IPS DF 19.7 (cell line): ENCODE measurements at regions not wholly inside any gene's neighbourhood (a gene's known extent, or its start where the extent isn't known, plus 50 kb on each side); places are given as distances from the start of the nearest gene placed in this dataset.

Source experiments
- DNase-seq: peaks from one replicate; pipeline ENCODE4 v3.0.0-alpha.2; 2013; ENCODE audit warnings: low read depth, low spot score

DNA sequence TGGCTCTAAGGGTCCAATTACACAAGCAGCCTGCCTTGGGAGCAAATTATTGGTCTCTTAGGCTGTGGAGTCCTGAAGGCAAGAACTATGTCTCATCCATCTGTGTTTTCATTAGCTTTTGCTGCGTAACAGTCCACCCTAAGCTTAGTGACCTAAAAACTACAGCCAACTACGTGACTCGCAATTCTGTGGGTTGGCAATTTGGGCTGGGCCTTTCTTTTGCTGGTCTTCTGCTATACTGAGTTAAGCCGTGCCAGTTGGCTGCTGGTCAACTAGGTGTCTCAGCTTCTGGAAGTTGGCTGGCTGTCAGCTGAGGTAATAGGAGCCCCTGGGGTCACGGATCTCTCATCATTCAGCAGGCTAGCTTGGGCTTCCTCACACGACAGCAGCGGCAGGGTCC lies 205.6 kb upstream of the S100G start:
- DNase-seq = no peak

DNA sequence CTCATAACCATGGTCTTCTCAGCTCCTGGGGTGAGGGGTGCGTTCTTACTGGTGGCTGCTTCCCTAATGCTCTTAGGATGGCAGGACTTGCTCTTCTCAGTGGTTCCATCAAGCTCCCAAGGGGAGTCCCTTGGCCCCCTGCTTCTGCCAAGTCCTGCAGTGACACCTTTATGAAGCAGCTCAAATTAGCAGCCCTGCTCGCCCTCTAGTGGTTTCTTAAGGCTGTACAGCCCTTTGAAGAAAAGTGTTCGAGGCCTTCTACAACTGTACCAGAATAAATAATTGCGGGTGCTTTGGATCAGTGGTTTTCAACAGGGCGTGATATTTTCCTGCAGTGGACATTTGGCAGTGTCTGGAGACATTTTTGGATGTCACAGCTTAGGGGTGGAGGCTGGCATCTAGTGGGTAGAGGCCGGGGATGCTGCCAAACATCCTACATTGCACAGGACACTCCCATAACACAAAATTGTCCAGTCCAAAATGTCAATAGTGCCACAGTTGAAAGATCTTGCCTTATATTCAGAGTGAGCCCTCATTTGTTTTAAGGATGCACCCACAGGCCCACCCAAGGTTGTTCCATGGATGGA lies 204.7 kb upstream of the S100G start:
- no peak for DNase-seq

DNA sequence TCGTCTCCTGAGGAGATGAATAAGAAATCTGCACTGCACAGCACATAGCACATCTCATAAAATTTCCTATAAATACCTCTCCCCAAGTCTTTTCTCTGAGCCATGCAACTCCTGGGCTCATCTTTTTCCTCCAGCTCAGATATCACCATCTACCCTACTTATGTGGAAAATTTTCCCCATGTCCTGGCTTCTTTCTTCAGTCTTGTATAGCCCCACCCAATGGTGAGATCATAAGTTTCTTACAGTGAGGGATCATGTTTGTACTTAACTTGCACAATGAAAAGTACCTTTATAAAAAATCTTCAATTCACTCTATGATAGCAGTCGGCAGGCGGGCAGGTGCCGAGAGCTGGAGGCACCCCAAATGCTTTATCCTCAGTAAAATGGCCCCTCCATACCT lies 198.6 kb upstream of the S100G start:
- no peak for DNase-seq

DNA sequence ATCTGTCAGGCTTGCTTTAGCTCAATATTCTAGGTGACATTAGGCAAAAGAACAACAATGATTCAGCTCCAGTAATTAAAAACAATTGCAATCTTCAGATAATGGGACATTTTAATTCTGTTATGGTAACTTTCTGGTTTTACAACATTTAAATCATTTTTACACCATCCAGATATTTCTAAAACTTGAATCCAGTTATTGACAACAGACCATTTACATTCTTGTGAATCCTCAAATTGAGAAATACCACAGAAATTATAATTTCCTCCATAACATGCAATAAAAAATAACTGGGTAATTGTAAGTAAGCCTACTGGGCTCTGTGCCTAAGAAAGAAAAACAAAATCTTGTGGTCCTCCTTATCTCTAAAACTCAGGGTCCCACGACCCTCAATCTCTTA lies 195.0 kb upstream of the S100G start:
- DNase-seq = no peak

DNA sequence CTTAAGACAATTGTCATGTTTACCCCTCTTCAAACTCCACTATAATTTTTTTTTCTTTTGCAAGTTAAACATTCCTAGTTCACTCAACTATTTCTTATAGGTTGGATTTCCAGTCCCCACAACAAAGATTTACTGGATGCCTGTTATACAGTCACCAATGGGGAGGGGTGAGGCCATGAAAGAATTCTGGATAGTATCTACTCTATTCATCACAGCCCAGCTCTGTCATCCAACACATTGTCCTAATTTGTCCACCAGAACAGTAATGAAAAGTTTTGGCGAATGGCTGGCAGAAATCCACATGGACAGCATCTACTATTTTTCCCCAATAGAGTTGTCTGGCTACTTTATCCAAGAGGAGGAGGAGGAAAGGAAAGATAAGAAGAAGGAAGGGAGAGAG lies 192.7 kb upstream of the S100G start:
- no peak for DNase-seq

DNA sequence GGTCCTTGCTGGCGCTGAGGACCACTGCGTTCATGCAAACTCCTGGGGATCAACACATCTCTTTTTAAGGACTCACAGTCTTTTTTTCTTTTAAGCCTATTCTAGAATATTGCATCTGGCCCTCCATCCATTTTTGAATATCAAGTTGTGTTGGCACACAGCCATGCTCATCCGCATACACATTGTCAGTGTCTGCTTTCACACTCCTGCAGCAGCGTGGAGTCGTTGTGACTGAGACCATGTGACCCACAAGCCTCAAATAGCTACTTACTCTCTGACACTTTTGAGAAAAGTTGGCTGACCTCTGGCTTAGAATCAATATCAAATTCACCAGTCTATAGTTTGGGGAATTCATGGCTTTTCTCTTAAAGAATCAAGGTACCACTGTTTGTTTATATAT lies 191.8 kb upstream of the S100G start:
- no peak for DNase-seq

DNA sequence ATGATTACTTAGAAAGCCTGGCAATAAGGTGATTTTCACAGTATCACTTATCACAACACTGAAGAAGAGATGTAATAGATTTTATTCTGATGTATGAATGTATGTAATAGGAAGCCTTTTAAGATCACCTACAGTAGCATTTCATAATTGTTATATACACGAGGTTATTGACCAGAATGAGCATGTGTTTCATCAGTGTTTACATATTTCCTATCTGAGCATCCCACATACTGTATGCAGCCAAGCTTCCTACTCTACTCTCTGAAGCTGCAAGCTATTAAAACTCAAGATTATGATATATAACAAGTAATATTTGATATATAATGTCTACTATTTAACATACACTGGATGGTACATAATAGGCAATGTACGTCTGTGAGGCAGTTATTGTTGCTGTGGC lies 190.9 kb upstream of the S100G start:
- no peak for DNase-seq

DNA sequence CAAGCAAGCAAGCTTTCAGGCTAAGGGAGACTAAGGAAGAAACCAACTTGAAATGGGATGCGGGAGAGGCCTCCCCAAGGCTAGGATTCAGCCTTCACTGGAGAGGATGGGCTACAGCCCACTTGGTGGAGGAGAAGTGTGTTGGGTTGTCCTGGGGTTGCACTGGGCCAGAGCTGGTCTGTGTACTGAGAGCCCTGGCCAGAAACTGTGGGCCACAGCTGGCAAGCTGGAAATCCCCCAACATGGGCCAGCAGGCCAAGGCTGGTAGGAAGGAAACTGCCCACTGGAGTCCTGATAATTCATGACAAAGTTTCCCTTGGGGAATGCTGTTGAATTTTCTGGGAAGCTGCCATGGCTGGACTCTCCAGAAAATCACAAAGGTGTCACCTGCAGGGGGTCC lies 188.0 kb upstream of the S100G start:
- DNase-seq = no peak

DNA sequence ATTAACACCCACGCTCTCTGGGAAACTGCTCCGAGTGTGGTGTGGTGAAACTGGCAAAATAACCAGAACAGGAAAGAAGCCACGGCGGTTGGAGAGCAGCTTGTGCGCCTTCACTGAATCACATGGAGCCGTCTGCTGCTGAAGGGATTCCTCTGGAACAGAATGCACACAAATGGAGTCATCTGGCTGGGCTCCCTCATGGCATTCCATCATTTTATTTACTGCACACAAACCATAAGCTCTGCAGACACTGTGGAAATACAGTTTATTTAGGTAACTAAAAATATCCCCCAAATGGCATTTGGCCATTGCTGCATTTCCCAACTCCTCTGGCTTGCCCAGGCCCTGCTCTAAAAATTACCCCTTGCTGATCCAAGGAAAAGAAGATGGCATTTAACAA lies 187.0 kb upstream of the S100G start:
- no peak for DNase-seq

DNA sequence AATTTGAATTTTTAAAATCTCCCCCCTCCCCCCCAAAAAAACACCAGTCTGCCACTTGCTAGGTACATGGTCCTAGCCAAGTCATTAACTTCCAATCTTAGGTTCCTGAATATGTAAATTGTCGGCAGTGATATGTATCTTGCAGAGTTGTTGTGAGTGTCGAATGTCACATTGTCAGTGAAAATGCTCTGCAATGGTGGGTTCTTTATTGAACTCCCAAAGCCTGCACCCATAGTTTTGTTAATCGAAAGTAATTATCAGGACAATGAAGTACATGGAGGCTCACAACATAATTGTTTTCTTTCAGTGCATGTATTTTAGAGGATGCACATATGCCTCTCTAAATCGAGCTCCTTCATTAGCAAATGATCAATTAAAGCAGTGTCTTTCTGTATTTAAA lies 185.6 kb upstream of the S100G start:
- no peak for DNase-seq

DNA sequence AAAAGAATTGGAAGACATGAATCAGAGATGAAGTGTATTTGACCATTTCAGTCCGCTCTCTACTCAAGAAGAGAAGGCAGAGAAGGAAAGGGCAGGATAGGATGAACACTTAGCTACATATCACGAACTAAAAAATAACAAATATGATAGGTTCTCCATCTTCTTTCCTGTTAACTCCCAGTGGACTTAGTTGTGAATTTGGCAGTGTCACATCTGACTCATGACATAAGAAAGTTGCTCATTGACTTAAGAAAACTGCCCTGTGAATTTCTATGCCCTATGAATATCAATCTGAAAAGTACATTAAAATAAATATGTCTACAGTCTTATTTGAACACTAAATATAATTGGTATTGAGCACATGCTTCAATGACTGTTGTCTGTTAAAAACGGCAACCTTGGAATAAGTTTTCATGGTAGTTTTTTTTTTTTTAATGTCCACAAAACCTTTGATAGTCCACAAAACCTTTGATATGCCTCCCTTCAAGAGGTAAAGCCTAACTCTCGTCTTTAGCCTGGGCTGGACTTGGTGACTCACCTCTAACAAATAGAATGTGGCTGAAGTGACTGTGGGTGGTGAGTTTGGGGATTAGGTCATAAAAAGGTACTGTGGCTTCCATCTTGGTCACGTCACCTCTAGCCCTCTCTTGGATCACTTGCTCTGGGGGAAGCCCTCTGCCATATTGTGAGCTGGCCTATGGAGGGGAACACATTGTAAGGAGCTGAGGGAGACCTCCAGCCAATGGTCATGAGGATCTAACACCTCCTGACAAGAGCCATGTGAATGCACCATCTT lies 184.7 kb upstream of the S100G start:
- no peak for DNase-seq

DNA sequence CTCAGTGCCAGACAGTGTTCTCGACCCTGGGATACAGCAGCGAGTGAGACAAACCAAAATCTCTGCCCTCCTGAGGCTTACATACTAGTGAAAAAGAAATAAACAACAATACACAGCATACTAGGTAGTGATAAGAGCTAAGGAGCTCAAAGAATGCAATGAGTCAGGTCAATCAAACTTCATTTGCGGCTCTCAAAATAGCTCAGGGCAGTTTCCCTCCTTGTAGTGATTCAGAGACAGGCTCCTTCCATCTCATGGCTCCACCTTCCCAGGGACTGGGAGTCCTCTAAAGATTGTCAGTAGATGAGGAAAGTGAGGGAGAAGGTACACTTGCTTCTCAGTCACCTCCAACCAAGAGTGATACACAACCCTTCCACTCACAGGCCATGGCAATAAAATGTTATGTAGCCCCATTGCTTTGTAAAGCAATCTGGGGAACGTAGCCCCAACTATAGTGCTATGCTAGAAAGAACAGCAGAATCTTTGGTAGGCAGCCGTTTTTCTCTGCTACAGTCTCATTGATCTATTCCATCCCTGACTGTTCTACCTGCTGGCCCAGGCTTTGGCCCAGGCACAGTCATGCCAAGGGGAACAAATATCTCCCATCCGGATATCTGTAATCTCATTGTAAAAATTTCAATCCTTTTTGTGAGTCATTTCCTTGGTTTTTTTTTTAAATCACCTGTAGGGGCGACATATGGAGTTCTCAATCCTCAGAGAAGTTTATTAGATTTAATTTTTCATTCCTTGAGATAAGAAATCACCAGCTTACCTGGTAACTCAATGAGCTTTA lies 183.1 kb upstream of the S100G start:
- DNase-seq = no peak

DNA sequence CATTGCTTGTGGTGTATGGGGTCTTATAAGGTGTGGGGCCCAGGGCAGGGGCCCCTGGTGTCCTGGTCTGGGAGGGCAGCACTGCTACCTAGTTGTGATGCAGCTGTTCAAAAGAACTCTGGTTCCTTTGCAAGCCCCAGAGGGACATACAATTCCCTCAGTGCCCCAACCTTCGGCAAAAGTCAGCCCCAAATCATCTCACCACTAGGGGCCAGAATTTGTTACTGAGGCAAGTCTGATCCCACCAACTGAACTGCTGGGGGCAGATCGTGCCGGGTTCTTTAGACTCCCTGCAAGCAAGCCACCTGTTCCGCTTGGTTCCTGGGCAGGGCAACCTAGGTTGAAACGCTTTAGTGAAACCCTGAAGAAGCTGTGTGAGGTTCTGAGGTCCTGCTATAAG lies 180.1 kb upstream of the S100G start:
- no peak for DNase-seq

DNA sequence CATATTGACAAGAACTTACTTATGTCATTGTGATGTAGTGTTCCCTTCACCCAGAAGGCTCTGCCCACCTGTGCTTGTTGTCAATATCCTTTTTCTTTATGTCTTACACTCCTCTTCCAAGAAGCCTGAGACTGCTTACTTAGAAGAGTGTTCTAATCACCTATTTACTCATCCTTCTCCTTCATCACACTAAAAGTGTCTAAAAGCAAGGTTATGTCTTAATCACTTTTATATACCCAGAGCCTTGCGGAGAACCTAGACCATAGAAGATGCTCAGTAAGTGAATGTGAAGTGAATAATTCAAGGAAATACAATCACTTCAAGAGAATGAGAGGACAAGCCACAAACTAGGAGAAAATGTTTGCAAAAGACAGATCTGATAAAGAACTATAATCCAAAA lies 177.6 kb upstream of the S100G start:
- no peak for DNase-seq

DNA sequence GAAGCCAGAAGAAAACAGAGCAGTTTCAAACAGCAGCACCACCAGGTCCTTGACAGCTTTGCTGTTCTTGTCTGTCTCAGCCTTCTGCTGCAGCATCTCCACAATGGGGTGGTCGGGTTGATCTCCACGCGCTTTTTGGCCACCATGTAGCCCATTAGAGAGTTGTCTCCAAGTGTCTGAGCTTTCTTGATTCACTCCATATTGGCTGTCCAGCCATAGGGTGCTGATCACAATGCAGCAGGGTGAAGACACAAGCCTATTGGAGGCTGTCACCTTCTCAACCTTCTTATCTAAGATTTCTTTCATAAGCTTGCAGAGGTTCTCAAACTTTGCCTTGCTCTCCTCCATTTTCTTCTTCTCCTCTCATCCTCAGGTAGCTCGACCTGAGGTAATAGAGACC lies 175.4 kb upstream of the S100G start:
- no peak for DNase-seq

DNA sequence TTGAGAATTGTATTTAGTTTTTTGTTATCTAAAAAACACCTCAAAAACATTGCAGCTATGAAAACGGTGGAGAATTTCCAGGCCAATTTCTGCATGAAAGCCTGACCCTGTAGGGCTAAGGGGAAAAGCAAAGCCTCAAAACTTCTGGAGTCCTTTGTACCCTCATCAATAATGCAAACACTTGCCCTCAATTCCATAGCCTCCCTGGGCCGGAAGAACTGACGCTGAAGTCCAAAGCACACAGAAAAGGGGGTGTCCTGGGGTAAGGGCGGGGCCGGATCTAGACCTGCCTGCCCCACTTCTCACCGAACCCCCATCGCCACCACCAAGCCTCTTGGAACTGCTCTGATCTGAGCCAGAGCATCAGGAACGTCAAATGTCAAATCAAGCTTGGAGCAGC lies 173.9 kb upstream of the S100G start:
- DNase-seq = no peak

DNA sequence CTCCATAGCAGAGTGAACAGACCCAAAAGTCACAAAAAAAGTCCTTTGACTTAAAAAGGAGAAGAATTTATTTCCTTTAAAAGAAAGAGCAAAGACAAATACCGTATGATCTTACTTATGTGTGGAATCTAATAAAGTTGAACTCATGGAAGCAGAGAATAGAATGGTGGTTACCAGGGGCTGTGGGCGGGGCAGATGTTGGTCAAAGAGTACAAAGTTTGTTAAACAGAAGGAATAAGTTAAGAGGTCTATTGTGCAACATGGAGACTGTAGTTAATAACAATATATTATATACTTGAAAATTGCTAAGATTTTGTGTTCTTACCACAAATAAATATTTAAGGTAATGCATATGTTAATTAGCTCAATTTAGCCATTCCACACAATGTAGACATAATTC lies 173.3 kb upstream of the S100G start:
- DNase-seq = no peak

DNA sequence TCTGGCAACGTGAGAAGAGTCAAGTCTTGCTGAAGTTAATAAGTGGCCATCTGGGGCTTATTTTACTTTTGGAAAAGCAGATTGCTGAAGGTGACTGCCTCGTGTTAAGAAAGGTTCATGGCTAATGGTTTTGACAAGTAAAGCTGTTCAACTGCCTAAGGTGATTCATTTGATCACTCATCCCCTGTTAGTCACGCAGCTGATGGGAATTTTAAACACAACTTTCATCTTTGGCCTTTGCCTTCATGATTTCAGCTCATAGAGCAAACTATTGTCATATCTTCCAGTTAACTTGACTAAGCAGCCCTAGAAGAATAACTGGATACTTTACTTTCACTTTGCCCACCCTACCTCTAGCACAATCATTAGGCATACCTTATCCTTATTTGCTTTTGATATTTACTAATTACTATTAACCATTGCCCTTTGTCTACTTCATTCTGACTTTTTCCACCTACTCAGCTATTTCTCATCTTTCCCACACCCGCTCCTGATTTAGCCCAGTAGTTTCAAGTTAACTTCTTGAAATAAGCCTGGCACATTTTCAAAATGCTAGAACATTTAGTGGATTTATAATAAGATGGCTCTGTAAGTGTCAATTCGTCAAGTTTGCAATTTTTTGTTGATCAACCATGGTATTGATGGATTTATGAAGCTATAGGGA lies 170.6 kb upstream of the S100G start:
- DNase-seq = no peak

DNA sequence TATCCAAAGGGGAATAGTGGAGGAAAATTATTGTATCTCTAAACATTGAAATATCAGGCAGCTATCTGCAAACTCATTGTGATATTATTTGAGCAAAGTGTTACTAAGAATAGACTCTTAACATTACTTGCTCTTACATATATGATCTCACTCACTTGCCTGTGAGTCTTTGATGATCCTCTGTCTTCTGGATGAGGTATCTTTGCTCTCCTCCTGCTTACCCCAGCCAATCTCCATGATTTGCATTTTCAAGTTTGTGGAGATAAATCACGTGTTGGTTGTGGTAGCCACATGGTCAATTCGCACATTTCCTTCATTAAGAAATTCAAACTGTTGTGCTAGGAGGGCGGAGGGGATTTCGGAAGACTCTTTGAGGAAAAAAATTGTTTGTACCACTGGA lies 169.9 kb upstream of the S100G start:
- no peak for DNase-seq

DNA sequence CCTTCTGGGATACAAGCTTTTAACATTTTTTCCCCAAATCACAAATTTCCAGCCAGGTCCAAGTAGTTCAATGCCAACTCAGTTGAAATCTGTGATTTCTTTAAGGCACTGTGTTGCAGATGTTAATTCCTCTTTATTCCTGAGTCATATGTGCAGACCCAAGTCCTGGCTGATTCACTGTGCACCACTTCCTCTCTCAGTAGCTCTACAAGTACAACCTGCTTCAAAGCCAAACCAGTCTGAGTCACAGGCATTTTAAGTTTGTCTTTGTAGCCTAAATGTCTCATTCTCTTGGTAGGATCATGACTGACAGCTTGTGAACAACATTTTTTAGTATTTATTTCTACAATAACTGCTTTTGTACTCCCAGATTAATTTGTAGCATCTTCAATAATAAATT lies 165.6 kb upstream of the S100G start:
- no peak for DNase-seq

DNA sequence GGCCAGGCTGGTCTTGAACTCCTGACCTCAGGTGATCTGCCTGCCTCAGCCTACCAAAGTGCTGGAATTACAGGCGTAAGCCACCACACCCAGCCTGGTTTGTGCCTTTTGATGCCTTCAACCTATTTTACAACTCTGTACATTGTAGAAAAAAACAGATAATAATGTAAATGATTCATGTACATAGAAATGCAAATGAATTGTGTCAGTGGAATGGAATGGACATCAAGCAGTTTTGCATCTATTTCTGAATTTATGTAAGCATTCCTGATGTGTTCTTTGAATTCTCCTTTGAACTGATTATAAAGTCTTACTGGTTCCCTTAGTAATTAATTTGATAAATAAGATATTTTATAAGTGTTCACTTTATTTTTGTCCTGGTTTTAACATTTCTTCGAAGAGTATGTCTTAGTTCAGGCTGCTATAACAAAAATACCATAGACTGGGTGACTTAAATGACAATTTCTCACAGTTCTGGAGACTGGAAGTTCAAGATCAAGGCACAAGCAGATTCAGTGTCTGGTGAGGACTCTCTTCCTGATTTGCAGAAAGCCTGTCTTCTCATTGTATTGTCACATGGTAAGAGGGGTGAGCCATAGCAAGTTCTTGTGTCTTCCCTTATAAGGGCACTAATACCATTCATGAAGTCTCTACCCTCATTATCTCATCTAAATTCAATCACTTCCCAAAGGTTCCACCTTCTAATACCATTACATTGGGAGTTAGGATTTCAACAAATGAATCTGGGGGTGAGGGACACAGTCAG lies 162.2 kb upstream of the S100G start:
- DNase-seq = no peak

DNA sequence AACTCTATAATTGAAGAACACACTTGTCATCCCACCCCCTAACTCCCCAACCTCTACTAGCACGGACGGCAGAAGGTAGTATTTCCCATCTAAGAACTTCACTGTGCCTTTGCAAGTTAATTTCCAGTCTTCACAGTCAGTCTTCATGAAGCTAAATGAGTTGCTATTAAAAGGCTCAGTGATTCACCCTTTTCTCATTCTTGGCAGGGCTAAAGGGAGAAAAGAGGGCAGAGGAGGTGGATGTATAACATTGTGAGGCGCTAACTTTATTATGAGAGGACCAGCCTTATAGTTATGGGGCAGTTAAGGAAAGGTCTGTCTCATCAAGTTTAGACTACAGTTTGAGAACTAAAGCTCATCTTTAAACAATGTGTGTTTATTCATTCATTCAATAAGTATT lies 161.0 kb upstream of the S100G start:
- no peak for DNase-seq
